ENCODE measurements at regions not wholly inside any gene's neighbourhood (a gene's known extent, or its start where the extent isn't known, plus 50 kb on each side); places are given as distances from the start of the nearest gene placed in this dataset.

- DNase-seq = no peak
- no peak overlapping the region for H4K91ac ChIP-seq (ENCODE audit: insufficient read length, low read depth, low read length)
- Mint-ChIP-seq H3K27ac (no peak overlapping the region), H3K4me3 (no peak overlapping the region), H3K4me1 (peaks cover 5 to 11% of the 10 kb centered on the region in 2 experiments), H3K9me3 (no peaks in the 10 kb centered on the region), H3K27me3 (ENCODE audit: low read depth) (peaks cover 57% of the 10 kb centered on the region), H3K36me3 (ENCODE audit: insufficient read depth in 1 of 3, low read depth in 3 of 3) (no peaks in the 10 kb centered on the region)
- no peak overlapping the region for H4K5ac ChIP-seq (ENCODE audit: insufficient read length, low read depth, low read length)
- H2AK5ac ChIP-seq (ENCODE audit: insufficient read length, low read length) = no peak overlapping the region
- no peaks in the 10 kb centered on the region for H3K9me3 ChIP-seq (ENCODE audit: control insufficient read depth, low read depth, low read length)
- no CpG with 5 or more reads among the region's 2 CpGs for WGBS (ENCODE audit: extremely low coverage, insufficient read length, low lambda C conversion rate)
- no peak overlapping the region for H3K9ac ChIP-seq (ENCODE audit: extremely low read depth, insufficient read length, low read length)
- no peak overlapping the region for H2BK15ac ChIP-seq (ENCODE audit: low read depth, low read length)
- no peak overlapping the region for H4K8ac ChIP-seq (replicated peaks; ENCODE audit: insufficient read length, low read depth, low read length)
- no peaks in the 10 kb centered on the region for H3K79me1 ChIP-seq (ENCODE audit: insufficient read depth, low read depth, low read length, poor library complexity, severe bottlenecking)
- no peak for TF ChIP-seq CTCF (conservative IDR thresholded peaks at IDR 0.05)
- H2BK20ac ChIP-seq (ENCODE audit: low read depth, low read length, poor library complexity, severe bottlenecking) = no peak overlapping the region
- no peak overlapping the region for H3K23ac ChIP-seq (ENCODE audit: insufficient read length, low read depth, low read length)
- no peak overlapping the region for H3K18ac ChIP-seq (ENCODE audit: insufficient read length, low read depth, low read length)
- no peaks in the 10 kb centered on the region for H4K20me1 ChIP-seq (ENCODE audit: control insufficient read depth, insufficient read depth, insufficient read length)
- no peaks in the 10 kb centered on the region for H3K27me3 ChIP-seq (ENCODE audit: insufficient read depth, low read length)
- no peak overlapping the region for H3K4me2 ChIP-seq (ENCODE audit: insufficient read depth, insufficient read length, low read length)
- no peaks in the 10 kb centered on the region for H3K79me2 ChIP-seq (ENCODE audit: insufficient read depth, low read length)
- H3K14ac ChIP-seq (ENCODE audit: insufficient read depth, low read length) = no peak overlapping the region
- no peak overlapping the region for H2BK120ac ChIP-seq (ENCODE audit: low read depth, low read length, poor library complexity, severe bottlenecking)
- H3K27ac ChIP-seq (ENCODE audit: insufficient read length, low read depth, low read length) = no peak overlapping the region
- H3T11ph ChIP-seq (ENCODE audit: low read length) = no peak overlapping the region
- H2AFZ ChIP-seq (ENCODE audit: low read length) = no peak overlapping the region
- H3K4ac ChIP-seq (ENCODE audit: low read depth, low read length) = no peak overlapping the region
- peaks cover 3% of the 10 kb centered on the region; the same call in 1 of the 2 replicates for H3K4me1 ChIP-seq (ENCODE audit: insufficient read depth, low read length)
- H2BK12ac ChIP-seq (ENCODE audit: insufficient read length, low read depth, low read length) = no peak overlapping the region
- no peaks in the 10 kb centered on the region for H3K23me2 ChIP-seq (ENCODE audit: insufficient read length, low read depth, low read length, poor library complexity, severe bottlenecking)
- no peak overlapping the region for H2BK5ac ChIP-seq (ENCODE audit: insufficient read length, low read length)
- no peak overlapping the region for H3K56ac ChIP-seq (ENCODE audit: insufficient read length, low read depth, low read length)
Measured at GRCh38 chr17:79326814-79327213, 252.2 kb downstream of the ENGASE start.

Data from H9 (cell line).